Uterus (tissue), 3 donors: ENCODE measurements at regions not wholly inside any gene's neighbourhood (a gene's known extent, or its start where the extent isn't known, plus 50 kb on each side); places are given as distances from the start of the nearest gene placed in this dataset.
"Not testable (repeated sequence)": the region's sequence is repeated elsewhere in the genome, so short reads cannot be mapped to it uniquely, and the experiment has no call there.

Experiments
- DNase-seq, 2 donors: peaks; one replicate each; pipeline ENCODE4 v3.0.0-alpha.2; 2019 to 2020
- H3K27ac ChIP-seq, 2 donors: fragments of 200-600 bp; sonication (generic); 1 replicate in 1 of 2; 2 replicates in 1 of 2; pipeline ENCODE4 v1.5.1; 2016 to 2018
- H3K27me3 ChIP-seq, 2 donors: fragments of 200-600 bp; sonication (generic); one replicate each; pipeline ENCODE4 v1.5.1; 2018 to 2019; ENCODE audit warnings: control low read depth in 1 of 2
- H3K36me3 ChIP-seq, 2 donors: fragments of 200-600 bp; sonication (generic); one replicate each; pipeline ENCODE4 v1.5.1; 2019; ENCODE audit warnings: control low read depth in 1 of 2
- H3K4me1 ChIP-seq, 2 donors: fragments of 200-600 bp; sonication (generic); one replicate each; pipeline ENCODE4 v1.5.1; 2018 to 2019; ENCODE audit warnings: control low read depth in 1 of 2
- H3K4me3 ChIP-seq, 2 donors: fragments of 200-600 bp; sonication (generic); 1 replicate in 1 of 2; 2 replicates in 1 of 2; pipeline ENCODE4 v1.5.1; 2018 to 2019; ENCODE audit warnings: mild to moderate bottlenecking in 1 of 2
- H3K9me3 ChIP-seq, 2 donors: fragments of 200-600 bp; sonication (generic); one replicate each; pipeline ENCODE4 v1.5.1; 2019; ENCODE audit warnings: control low read depth in 1 of 2
- POLR2A ChIP-seq, 2 donors: fragments of 450-650 bp; IDR thresholded peaks; one replicate each; pipeline ENCODE4 v1.6.1; 2016; ENCODE audit warnings: antibody characterized with exemption in 2 of 2, mild to moderate bottlenecking in 1 of 2, moderate library complexity in 1 of 2
- intact Hi-C: fragments of 100-400 bp; cut with DNase I; formaldehyde crosslinking; loops from one replicate; pipeline ENCODE4 v1.15.1; 2023; ENCODE audit warnings: low total_unique reads
- TF ChIP-seq, protein P1 (sequence below), 4 experiments: fragments of 200-600 bp in 2 of 4; fragments of 450-650 bp in 2 of 4; sonication (generic) in 2 of 4; IDR thresholded peaks; one replicate each; pipeline ENCODE4 v1.5.1; 2016 to 2019; ENCODE audit warnings: antibody characterized with exemption in 4 of 4, mild to moderate bottlenecking in 2 of 4, moderate library complexity in 1 of 4
- donor health status: DM: yes; HTN: yes; CAD: no.

DNA sequence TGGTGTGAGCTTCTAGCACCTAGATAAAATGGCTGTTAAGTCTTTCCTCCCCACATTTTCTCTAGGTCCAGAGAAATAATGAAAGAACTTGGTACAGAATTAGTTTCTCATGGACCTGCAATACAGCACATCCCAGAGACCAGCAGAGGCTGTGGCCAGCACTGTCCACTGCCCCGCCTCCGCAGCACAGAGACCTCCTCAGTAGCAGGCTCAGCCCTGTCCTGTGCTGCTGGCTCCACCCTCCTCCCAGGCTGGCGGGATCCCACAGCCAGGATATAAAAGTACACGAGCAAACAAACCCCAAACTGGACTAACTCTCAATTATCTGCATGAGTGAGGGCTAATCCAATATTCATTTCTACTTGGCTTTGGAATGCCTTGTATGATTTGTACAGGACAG, 401.5 kb downstream of the RPS6KC1 start:
- intact Hi-C loops: no loop called here
- H3K27me3 ChIP-seq: no peaks in the 10 kb centered on the region
- no peaks in the 10 kb centered on the region for H3K9me3 ChIP-seq
- no peak overlapping the region for H3K27ac ChIP-seq
- no peaks in the 10 kb centered on the region for H3K36me3 ChIP-seq
- peaks cover 0 to 3% of the 10 kb centered on the region in 2 donors for H3K4me1 ChIP-seq
- TF ChIP-seq, protein P1, sequence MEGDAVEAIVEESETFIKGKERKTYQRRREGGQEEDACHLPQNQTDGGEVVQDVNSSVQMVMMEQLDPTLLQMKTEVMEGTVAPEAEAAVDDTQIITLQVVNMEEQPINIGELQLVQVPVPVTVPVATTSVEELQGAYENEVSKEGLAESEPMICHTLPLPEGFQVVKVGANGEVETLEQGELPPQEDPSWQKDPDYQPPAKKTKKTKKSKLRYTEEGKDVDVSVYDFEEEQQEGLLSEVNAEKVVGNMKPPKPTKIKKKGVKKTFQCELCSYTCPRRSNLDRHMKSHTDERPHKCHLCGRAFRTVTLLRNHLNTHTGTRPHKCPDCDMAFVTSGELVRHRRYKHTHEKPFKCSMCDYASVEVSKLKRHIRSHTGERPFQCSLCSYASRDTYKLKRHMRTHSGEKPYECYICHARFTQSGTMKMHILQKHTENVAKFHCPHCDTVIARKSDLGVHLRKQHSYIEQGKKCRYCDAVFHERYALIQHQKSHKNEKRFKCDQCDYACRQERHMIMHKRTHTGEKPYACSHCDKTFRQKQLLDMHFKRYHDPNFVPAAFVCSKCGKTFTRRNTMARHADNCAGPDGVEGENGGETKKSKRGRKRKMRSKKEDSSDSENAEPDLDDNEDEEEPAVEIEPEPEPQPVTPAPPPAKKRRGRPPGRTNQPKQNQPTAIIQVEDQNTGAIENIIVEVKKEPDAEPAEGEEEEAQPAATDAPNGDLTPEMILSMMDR (IDR thresholded peaks at IDR 0.05): no peak
- TF ChIP-seq POLR2A (IDR thresholded peaks at IDR 0.05): no peak
- no peak for DNase-seq
- H3K4me3 ChIP-seq: no peak overlapping the region

DNA sequence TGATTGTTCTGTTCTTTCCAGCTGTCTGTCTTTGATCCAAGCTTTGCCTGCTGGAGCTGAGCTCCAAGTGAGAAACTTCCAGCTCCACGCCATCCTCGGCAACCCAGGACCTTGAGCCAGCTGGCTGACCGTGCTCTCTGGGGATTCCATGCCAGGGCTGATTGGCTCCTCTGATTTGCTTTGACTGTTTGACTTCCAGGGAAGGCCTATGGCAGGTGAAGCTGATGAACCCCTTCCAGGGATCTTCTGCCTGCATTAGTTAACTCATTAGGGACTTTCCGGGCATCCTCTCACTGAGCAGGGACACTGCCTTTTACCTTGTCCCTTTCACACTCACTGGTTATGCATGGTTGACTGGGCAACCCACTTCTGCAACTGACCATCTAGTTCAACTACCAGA, 406.1 kb downstream of the RPS6KC1 start:
- peaks cover 0 to 3% of the 10 kb centered on the region in 2 donors for H3K4me1 ChIP-seq
- no peaks in the 10 kb centered on the region for H3K9me3 ChIP-seq
- intact Hi-C loops: no loop called here
- no peaks in the 10 kb centered on the region for H3K27me3 ChIP-seq
- DNase-seq: peak in 1 of 2 donors; percentile 25
- H3K36me3 ChIP-seq: no peaks in the 10 kb centered on the region
- peak overlapping the region; percentile 15 to 41 for H3K27ac ChIP-seq
- no peak for TF ChIP-seq POLR2A (IDR thresholded peaks at IDR 0.05)
- TF ChIP-seq, protein P1 (IDR thresholded peaks at IDR 0.05): no peak
- no peak overlapping the region for H3K4me3 ChIP-seq

DNA sequence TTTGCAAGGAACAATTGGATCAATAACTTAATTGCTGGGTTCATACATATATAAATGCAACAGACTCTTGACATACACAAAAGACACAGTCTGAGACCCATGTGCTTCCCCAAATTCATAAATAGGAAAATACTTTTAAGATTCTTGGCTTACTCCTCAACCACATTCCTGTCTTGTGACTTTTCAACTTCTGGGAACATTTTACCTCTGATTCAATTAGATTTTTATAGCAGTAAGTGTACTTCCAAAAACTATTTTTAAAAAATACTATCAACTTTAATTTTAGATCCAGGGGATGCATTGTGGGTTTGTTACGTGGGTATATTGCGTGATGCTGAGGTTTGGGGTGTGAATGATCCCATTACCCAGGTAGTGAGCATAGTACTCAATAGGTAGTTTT, 406.7 kb downstream of the RPS6KC1 start:
- no peak for DNase-seq
- Histone ChIP-seq H3K27ac (peak overlapping the region in 1 of 2 donors; percentile 41), H3K9me3 (no peaks in the 10 kb centered on the region), H3K4me3 (no peak overlapping the region), H3K36me3 (no peaks in the 10 kb centered on the region), H3K27me3 (no peaks in the 10 kb centered on the region), H3K4me1 (peaks cover 0 to 3% of the 10 kb centered on the region in 2 donors)
- TF ChIP-seq POLR2A (IDR thresholded peaks at IDR 0.05): no peak
- TF ChIP-seq, protein P1 (IDR thresholded peaks at IDR 0.05): no peak
- intact Hi-C loops: no loop called here

DNA sequence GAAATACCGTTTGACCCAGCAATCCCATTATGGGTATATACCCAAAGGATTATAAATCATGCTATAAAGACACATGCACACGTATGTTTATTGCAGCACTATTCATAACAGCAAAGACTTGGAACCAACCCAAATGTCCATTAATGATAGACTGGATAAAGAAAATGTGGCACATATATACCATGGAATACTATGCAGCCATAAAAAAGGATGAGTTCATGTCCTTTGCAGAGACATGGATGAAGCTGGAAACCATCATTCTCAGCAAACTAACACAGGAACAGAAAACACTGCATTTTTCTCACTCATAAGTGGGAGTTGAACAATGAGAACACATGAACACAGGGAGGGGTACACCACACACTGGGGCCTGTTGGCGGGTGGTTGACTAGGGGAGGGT, 411.3 kb downstream of the RPS6KC1 start:
- H3K4me1 ChIP-seq, H3K36me3 ChIP-seq, H3K4me3 ChIP-seq, DNase-seq, H3K9me3 ChIP-seq, H3K27me3 ChIP-seq, H3K27ac ChIP-seq, intact Hi-C loops: not testable (repeated sequence)

DNA sequence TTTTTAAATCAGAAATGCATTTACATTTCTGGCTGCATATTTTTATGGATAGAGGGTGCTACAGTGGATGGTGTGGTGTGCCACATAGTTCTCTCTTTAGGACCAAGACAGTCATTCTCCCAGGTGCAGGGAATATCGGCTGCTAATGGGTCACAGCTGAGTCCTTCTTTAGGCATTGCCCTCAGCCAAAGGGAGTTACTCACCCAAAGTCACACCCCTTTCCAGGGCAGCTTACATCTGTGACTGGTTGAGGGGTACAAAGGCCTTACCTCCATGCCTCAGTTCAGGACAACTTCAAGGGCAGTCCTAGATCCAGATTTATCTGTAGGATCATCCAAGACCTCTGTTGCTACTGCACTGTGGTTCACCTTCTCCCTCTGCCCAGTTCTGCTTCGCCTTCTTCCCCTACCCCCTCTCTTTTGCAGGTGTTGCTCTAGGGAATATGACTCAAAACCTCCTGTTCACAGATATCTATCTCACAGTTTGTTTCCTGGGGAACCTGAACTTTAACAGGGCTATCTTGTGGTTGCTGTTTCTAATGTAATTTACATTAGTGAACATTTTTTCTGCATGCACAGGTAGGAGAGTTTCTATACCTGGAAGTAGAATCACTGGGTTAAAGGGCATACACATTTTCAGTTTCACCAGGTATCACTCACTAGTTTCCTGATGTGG, 413.9 kb downstream of the RPS6KC1 start:
- no peak for DNase-seq
- no peak overlapping the region for H3K4me3 ChIP-seq
- H3K36me3 ChIP-seq: no peaks in the 10 kb centered on the region
- no peak overlapping the region for H3K27ac ChIP-seq
- H3K4me1 ChIP-seq: no peaks in the 10 kb centered on the region
- no peak for TF ChIP-seq POLR2A (IDR thresholded peaks at IDR 0.05)
- TF ChIP-seq, protein P1 (IDR thresholded peaks at IDR 0.05): no peak
- H3K9me3 ChIP-seq: no peaks in the 10 kb centered on the region
- no peaks in the 10 kb centered on the region for H3K27me3 ChIP-seq
- intact Hi-C loops: no loop called here

DNA sequence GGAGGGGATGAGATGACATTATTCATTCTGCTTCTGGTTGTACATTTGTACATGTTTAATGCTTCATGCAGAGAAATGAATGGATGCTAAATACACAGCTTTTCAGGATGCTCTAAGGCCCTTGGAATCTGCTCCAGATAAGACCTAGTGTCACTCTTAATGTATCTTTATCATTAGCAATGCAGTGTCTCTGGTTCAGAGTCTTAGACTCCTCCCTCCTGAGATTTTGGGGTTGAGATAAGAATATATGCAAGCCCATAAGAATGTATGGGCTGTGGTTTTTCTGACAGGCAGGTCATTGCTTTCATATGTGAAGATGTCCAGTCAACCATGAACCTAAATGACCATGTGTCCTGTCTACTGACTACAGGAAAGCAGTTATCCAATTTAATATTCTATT, 415.5 kb downstream of the RPS6KC1 start:
- no peak for TF ChIP-seq POLR2A (IDR thresholded peaks at IDR 0.05)
- TF ChIP-seq, protein P1 (IDR thresholded peaks at IDR 0.05): no peak
- no peak for DNase-seq
- intact Hi-C loops: no loop called here

More for the DNA sequence above, 415.5 kb downstream of the RPS6KC1 start:
- Histone ChIP-seq H3K4me3 (no peak overlapping the region), H3K27me3 (no peaks in the 10 kb centered on the region), H3K27ac (no peak overlapping the region), H3K9me3 (no peaks in the 10 kb centered on the region), H3K36me3 (no peaks in the 10 kb centered on the region), H3K4me1 (no peaks in the 10 kb centered on the region)
